H1 (cell line): ENCODE measurements at regions not wholly inside any gene's neighbourhood (a gene's known extent, or its start where the extent isn't known, plus 50 kb on each side); places are given as distances from the start of the nearest gene placed in this dataset.

Experiments used
- CEBPB ChIP-seq: IDR thresholded peaks from 2 replicates; pipeline ENCODE4 v1.6.1; 2012; ENCODE audit warnings: low read depth, low read length
- EGR1 ChIP-seq: IDR thresholded peaks from 2 replicates; pipeline ENCODE4 v1.6.1; 2011; ENCODE audit warnings: low read depth, low read length, borderline replicate concordance
- EP300 ChIP-seq, 2 experiments: IDR thresholded peaks; 1 replicate in 1 of 2; 2 replicates in 1 of 2; pipeline ENCODE4 v1.6.1; 2011 to 2012; ENCODE audit warnings: low read depth in 2 of 2, low read length in 2 of 2, mild to moderate bottlenecking in 2 of 2, borderline replicate concordance in 1 of 2, inconsistent platforms in 1 of 2, moderate library complexity in 1 of 2
- EZH2 ChIP-seq: fragments of 200-600 bp; sonication (generic); IDR thresholded peaks from 2 replicates; pipeline ENCODE4 v1.7.1; 2012; ENCODE audit warnings: low read depth, mild to moderate bottlenecking, moderate library complexity, low read length, inconsistent platforms; ENCODE audit not compliant: severe bottlenecking
- GTF2F1 ChIP-seq: IDR thresholded peaks from 2 replicates; pipeline ENCODE4 v1.6.1; 2012; ENCODE audit warnings: low read depth, low read length, improper control_type of control experiment, borderline replicate concordance
- POLR2AphosphoS5 ChIP-seq: IDR thresholded peaks from 2 replicates; pipeline ENCODE4 v1.6.1; 2011; ENCODE audit warnings: low read depth, low read length
- RAD21 ChIP-seq, 2 experiments: IDR thresholded peaks in 1 of 2; conservative IDR thresholded peaks in 1 of 2; 2 replicates each; pipeline ENCODE4 v1.6.1; 2011; ENCODE audit warnings: low read depth in 2 of 2, low read length in 2 of 2, improper control_type of control experiment in 1 of 2, inconsistent platforms in 1 of 2, mild to moderate bottlenecking in 1 of 2, moderate library complexity in 1 of 2
- RFX5 ChIP-seq: IDR thresholded peaks from 2 replicates; pipeline ENCODE4 v1.6.1; 2011; ENCODE audit warnings: low read depth, low read length, improper control_type of control experiment, borderline replicate concordance
- RXRA ChIP-seq: IDR thresholded peaks from 2 replicates; pipeline ENCODE4 v1.6.1; 2011; ENCODE audit warnings: low read depth, mild to moderate bottlenecking, low read length, moderate library complexity; ENCODE audit not compliant: insufficient read depth

GRCh38 chr3:34382859-34383258 is 584.4 kb downstream of the PDCD6IP start:
- TF ChIP-seq GTF2F1 = no peak
- TF ChIP-seq RAD21 (IDR thresholded peaks at IDR 0.05 in 1 of 2, conservative IDR thresholded peaks at IDR 0.05 in 1 of 2; ENCODE audit: low read depth in 2 of 2, low read length in 2 of 2) = no peak
- TF ChIP-seq CEBPB = no peak
- TF ChIP-seq EP300 (IDR thresholded peaks at IDR 0.05; ENCODE audit: borderline replicate concordance in 1 of 2, low read depth in 2 of 2, low read length in 2 of 2) = no peak
- TF ChIP-seq RFX5 = no peak
- no peak for TF ChIP-seq POLR2AphosphoS5
- TF ChIP-seq RXRA = no peak
- TF ChIP-seq EGR1 = no peak
- no peak for TF ChIP-seq EZH2
